Astrocyte (in vitro differentiated cells and primary cell): ENCODE measurements at regions not wholly inside any gene's neighbourhood (a gene's known extent, or its start where the extent isn't known, plus 50 kb on each side); places are given as distances from the start of the nearest gene placed in this dataset.

Experiments used
- DNase-seq: peaks from one replicate; pipeline ENCODE4 v3.0.0-alpha.2; 2010; ENCODE audit warnings: low read depth
- FAIRE-seq: peaks from 2 replicates; lab custom pipeline; 2011; peaks lifted over from hg19 to GRCh38; lab: Jason Lieb, UNC
- H2AFZ ChIP-seq: 2 replicates; pipeline ENCODE4 v1.6.0; 2012; ENCODE audit warnings: low read depth, low read length, inconsistent platforms
- H3K27ac ChIP-seq: 2 replicates; pipeline ENCODE4 v1.5.1; 2011; ENCODE audit warnings: low read depth, low read length, inconsistent platforms
- H3K27me3 ChIP-seq: 2 replicates; pipeline ENCODE4 v1.6.0; 2011; ENCODE audit warnings: low read length, inconsistent platforms; ENCODE audit not compliant: insufficient read depth
- H3K36me3 ChIP-seq: 2 replicates; pipeline ENCODE4 v1.5.1; 2011; ENCODE audit warnings: low read length, inconsistent platforms; ENCODE audit not compliant: insufficient read depth
- H3K4me1 ChIP-seq: 2 replicates; pipeline ENCODE4 v1.5.1; 2011; ENCODE audit warnings: low read length, inconsistent platforms; ENCODE audit not compliant: insufficient read depth
- H3K4me2 ChIP-seq: 2 replicates; pipeline ENCODE4 v1.6.0; 2012; ENCODE audit warnings: low read length, inconsistent platforms
- H3K4me3 ChIP-seq: 2 replicates; pipeline ENCODE4 v1.5.1; 2011; ENCODE audit warnings: low read depth, mild to moderate bottlenecking, low read length, inconsistent platforms; ENCODE audit not compliant: insufficient read depth
- H3K79me2 ChIP-seq: 2 replicates; pipeline ENCODE4 v1.6.0; 2012; ENCODE audit warnings: mild to moderate bottlenecking, low read length, inconsistent platforms; ENCODE audit not compliant: insufficient read depth
- H3K9ac ChIP-seq: 2 replicates; pipeline ENCODE4 v1.6.0; 2012; ENCODE audit warnings: mild to moderate bottlenecking, low read length, inconsistent platforms
- H3K9me3 ChIP-seq: 2 replicates; pipeline ENCODE4 v1.5.1; 2012; ENCODE audit warnings: low read depth, mild to moderate bottlenecking, low read length, inconsistent platforms; ENCODE audit not compliant: insufficient read depth
- H4K20me1 ChIP-seq: 2 replicates; pipeline ENCODE4 v1.6.0; 2012; ENCODE audit warnings: low read length, inconsistent platforms; ENCODE audit not compliant: insufficient read depth
- H3K27ac Mint-ChIP-seq: one replicate; pipeline ENCODE4 v1.8.0; 2021; ENCODE audit warnings: mild to moderate bottlenecking, mixed read lengths; ENCODE audit not compliant: unreplicated experiment
- H3K27me3 Mint-ChIP-seq: one replicate; pipeline ENCODE4 v1.8.0; 2021; ENCODE audit warnings: low read depth, mixed read lengths; ENCODE audit not compliant: unreplicated experiment
- H3K36me3 Mint-ChIP-seq: one replicate; pipeline ENCODE4 v1.8.0; 2021; ENCODE audit warnings: low read depth, mixed read lengths; ENCODE audit not compliant: unreplicated experiment
- H3K4me1 Mint-ChIP-seq: one replicate; pipeline ENCODE4 v1.8.0; 2021; ENCODE audit warnings: low read depth, mixed read lengths; ENCODE audit not compliant: unreplicated experiment
- H3K4me3 Mint-ChIP-seq: one replicate; pipeline ENCODE4 v1.8.0; 2021; ENCODE audit warnings: mild to moderate bottlenecking, moderate library complexity, mixed read lengths; ENCODE audit not compliant: unreplicated experiment
- H3K9me3 Mint-ChIP-seq: one replicate; pipeline ENCODE4 v1.8.0; 2021; ENCODE audit warnings: mild to moderate bottlenecking, mixed read lengths; ENCODE audit not compliant: unreplicated experiment
- CTCF ChIP-seq: IDR thresholded peaks from 2 replicates; pipeline ENCODE4 v1.5.1; 2011; ENCODE audit warnings: low read depth, mild to moderate bottlenecking, inconsistent platforms, low read length, moderate library complexity; ENCODE audit not compliant: insufficient read depth
- EZH2 ChIP-seq: IDR thresholded peaks from 2 replicates; pipeline ENCODE4 v1.6.1; 2012; ENCODE audit warnings: mild to moderate bottlenecking, low read length, inconsistent platforms; ENCODE audit not compliant: insufficient read depth

GRCh38 chr10:44512431-44513022 is 127.6 kb upstream of the CXCL12 start:
- H3K9me3 ChIP-seq, result no peaks in the 10 kb centered on the region
- H4K20me1 ChIP-seq, result no peaks in the 10 kb centered on the region
- H3K36me3 Mint-ChIP-seq, result no peaks in the 10 kb centered on the region
- H3K9me3 Mint-ChIP-seq, result peaks cover 2% of the 10 kb centered on the region
- H3K79me2 ChIP-seq, result no peaks in the 10 kb centered on the region
- no peak for DNase-seq
- H3K4me1 Mint-ChIP-seq, result peaks cover 2% of the 10 kb centered on the region
- H2AFZ ChIP-seq, result no peak overlapping the region
- TF ChIP-seq EZH2, result no peak
- TF ChIP-seq CTCF, result no peak
- no peak overlapping the region for H3K4me3 ChIP-seq
- FAIRE-seq, result no peak
- no peak overlapping the region for H3K4me3 Mint-ChIP-seq
- no peak overlapping the region for H3K27ac ChIP-seq
- H3K4me2 ChIP-seq, result no peak overlapping the region
- no peak overlapping the region for H3K9ac ChIP-seq
- peaks cover 6% of the 10 kb centered on the region for H3K4me1 ChIP-seq
- no peaks in the 10 kb centered on the region for H3K27me3 ChIP-seq
- H3K36me3 ChIP-seq, result no peaks in the 10 kb centered on the region
- H3K27me3 Mint-ChIP-seq, result peaks cover 16% of the 10 kb centered on the region
- H3K27ac Mint-ChIP-seq, result no peak overlapping the region

DNA sequence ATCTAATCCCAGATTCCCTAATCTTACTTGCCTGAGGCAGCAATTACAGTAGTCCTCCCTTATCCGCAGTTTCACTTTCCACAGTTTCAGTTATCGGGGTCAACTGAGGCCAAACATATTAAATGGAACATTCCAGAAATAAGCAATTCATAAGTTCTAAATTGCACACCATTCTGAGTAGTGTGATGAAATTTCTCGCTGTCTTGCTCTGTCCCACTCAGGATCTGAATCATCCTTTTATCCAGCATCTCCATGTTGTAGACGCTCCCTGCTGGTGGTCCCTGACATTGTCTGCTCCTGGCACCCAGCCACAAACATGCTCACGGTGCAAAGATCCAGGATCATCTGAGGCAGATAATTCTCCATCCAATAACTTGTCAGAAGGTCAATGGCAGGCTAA is 128.7 kb upstream of the CXCL12 start:
- DNase-seq (no peak), FAIRE-seq (no peak)
- H4K20me1 ChIP-seq, result no peaks in the 10 kb centered on the region
- Mint-ChIP-seq H3K36me3 (no peaks in the 10 kb centered on the region), H3K27me3 (peaks cover 14% of the 10 kb centered on the region), H3K4me1 (peaks cover 2% of the 10 kb centered on the region), H3K9me3 (peaks cover 2% of the 10 kb centered on the region), H3K27ac (no peak overlapping the region), H3K4me3 (no peak overlapping the region)
- TF ChIP-seq CTCF (peak; percentile 19), EZH2 (no peak)
- no peaks in the 10 kb centered on the region for H3K27me3 ChIP-seq
- no peak overlapping the region for H3K4me3 ChIP-seq
- no peak overlapping the region for H3K9ac ChIP-seq
- H3K4me1 ChIP-seq, result peaks cover 6% of the 10 kb centered on the region
- peak overlapping the region; percentile 43 for H2AFZ ChIP-seq
- no peaks in the 10 kb centered on the region for H3K79me2 ChIP-seq
- H3K27ac ChIP-seq, result no peak overlapping the region
- H3K36me3 ChIP-seq, result no peaks in the 10 kb centered on the region
- H3K4me2 ChIP-seq, result no peak overlapping the region
- H3K9me3 ChIP-seq, result no peaks in the 10 kb centered on the region

DNA sequence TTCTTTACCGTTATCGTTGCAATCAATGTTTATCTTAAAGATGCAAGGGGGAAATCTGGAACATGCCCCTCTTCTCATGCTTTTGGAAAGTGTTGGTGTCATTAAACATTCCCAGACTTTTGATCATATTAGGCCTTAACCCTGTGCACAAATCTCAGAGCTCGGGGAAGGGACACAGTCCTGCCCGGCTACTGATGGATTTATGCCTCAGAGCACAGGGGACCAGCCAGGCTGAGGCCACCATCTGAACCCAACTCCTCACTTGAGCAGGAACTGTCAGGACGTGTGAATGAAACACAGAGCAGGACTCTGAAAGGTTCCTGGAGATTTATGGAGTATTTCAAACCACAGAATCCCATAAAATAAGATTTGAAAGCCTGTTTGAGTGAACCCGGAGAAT is 132.0 kb upstream of the CXCL12 start:
- Histone ChIP-seq H3K9ac (no peak overlapping the region), H4K20me1 (no peaks in the 10 kb centered on the region), H3K27me3 (no peaks in the 10 kb centered on the region), H3K4me3 (no peak overlapping the region), H3K4me1 (no peaks in the 10 kb centered on the region), H3K27ac (no peak overlapping the region), H3K4me2 (no peak overlapping the region), H3K79me2 (no peaks in the 10 kb centered on the region), H3K9me3 (no peaks in the 10 kb centered on the region), H2AFZ (no peak overlapping the region), H3K36me3 (no peaks in the 10 kb centered on the region)
- H3K27me3 Mint-ChIP-seq, result peaks cover 14% of the 10 kb centered on the region
- peaks cover 2% of the 10 kb centered on the region for H3K9me3 Mint-ChIP-seq
- FAIRE-seq, result no peak
- H3K36me3 Mint-ChIP-seq, result no peaks in the 10 kb centered on the region
- H3K27ac Mint-ChIP-seq, result no peak overlapping the region
- peaks cover 6% of the 10 kb centered on the region for H3K4me1 Mint-ChIP-seq
- H3K4me3 Mint-ChIP-seq, result no peak overlapping the region
- no peak for TF ChIP-seq CTCF
- TF ChIP-seq EZH2, result no peak
- DNase-seq, result no peak
